Chondrocyte (in vitro differentiated cells): ENCODE measurements at regions not wholly inside any gene's neighbourhood (a gene's known extent, or its start where the extent isn't known, plus 50 kb on each side); places are given as distances from the start of the nearest gene placed in this dataset.

ENCODE experiments used
- DNase-seq: peaks from one replicate; pipeline ENCODE4 v3.0.0; 2021; ENCODE audit warnings: mixed read lengths, low spot score
- H3K27ac Mint-ChIP-seq: one replicate; pipeline ENCODE4 v1.8.0; 2021; ENCODE audit warnings: mild to moderate bottlenecking, moderate library complexity, mixed read lengths; ENCODE audit not compliant: unreplicated experiment
- H3K27me3 Mint-ChIP-seq: 2 replicates; pipeline ENCODE4 v1.8.0; 2021; ENCODE audit warnings: low read depth, mixed read lengths
- H3K36me3 Mint-ChIP-seq: 2 replicates; pipeline ENCODE4 v1.8.0; 2021; ENCODE audit warnings: low read depth, mixed read lengths
- H3K4me1 Mint-ChIP-seq: 2 replicates; pipeline ENCODE4 v1.8.0; 2021; ENCODE audit warnings: low read depth, mild to moderate bottlenecking, mixed read lengths
- H3K4me3 Mint-ChIP-seq: one replicate; pipeline ENCODE4 v1.8.0; 2021; ENCODE audit warnings: mild to moderate bottlenecking, moderate library complexity, mixed read lengths; ENCODE audit not compliant: unreplicated experiment
- H3K9me3 Mint-ChIP-seq: 2 replicates; pipeline ENCODE4 v1.8.0; 2021; ENCODE audit warnings: low read depth, mixed read lengths
- CTCF ChIP-seq: fragments of 200-600 bp; sonication (generic); IDR thresholded peaks from 2 replicates; pipeline ENCODE4 v1.5.0; 2021; ENCODE audit warnings: antibody characterized with exemption, mild to moderate bottlenecking, moderate library complexity

DNA sequence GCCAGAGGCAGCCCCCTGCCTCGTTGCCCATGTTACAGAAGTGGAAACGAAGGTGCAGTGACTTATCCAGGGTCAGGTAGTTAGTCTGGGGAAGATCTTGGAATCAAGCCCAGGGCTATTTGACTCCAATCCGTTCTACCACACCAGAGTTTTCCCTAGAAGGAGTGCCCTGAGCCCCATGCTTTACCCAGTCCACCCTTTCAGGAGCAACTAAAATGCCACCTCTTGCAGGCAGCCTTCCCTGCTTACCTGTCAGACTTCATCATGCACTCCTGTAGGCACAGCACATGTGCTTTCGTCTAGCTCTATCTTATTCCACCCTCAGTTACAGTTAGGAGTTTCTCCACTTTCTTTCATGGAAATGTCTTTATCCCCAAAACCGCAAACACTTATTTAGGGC, 80.2 kb downstream of the CHST1 start:
- Mint-ChIP-seq H3K36me3 (no peaks in the 10 kb centered on the region), H3K4me1 (no peaks in the 10 kb centered on the region), H3K4me3 (no peak overlapping the region), H3K27me3 (peaks cover 44% of the 10 kb centered on the region), H3K27ac (no peak overlapping the region), H3K9me3 (no peaks in the 10 kb centered on the region)
- no peak for DNase-seq
- TF ChIP-seq CTCF: no peak

DNA sequence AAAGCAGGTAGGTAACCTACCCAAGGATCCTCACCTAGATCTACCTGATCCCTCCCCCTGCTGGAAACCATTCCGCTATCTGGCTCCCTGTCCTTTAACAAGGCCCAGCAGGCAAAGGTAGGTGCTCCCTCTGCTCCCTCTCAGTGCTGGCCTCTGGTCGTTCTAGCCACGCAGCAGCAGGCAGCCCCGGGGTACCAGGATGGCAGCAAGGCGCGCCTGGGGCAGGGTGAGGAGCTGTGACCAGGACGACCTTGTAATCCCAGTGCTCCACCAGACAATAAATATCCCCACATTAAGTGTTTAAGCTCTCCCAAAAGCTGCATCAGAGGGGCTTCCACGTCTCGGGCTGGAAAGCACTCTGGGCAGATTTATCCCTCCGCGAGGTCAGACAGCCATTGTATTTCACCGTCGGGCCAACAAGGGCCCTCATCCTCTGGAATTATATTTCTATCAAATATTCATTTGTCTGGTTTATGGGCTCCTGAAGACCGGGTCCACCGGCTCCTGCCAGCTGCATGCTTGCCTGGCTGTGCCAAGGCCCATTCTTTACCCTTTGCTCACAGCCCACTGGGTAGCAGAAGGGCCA, 81.3 kb downstream of the CHST1 start:
- Mint-ChIP-seq H3K27ac (no peak overlapping the region), H3K27me3 (peaks cover 48% of the 10 kb centered on the region), H3K4me1 (no peaks in the 10 kb centered on the region), H3K36me3 (no peaks in the 10 kb centered on the region), H3K9me3 (no peaks in the 10 kb centered on the region), H3K4me3 (no peak overlapping the region)
- no peak for TF ChIP-seq CTCF
- no peak for DNase-seq

DNA sequence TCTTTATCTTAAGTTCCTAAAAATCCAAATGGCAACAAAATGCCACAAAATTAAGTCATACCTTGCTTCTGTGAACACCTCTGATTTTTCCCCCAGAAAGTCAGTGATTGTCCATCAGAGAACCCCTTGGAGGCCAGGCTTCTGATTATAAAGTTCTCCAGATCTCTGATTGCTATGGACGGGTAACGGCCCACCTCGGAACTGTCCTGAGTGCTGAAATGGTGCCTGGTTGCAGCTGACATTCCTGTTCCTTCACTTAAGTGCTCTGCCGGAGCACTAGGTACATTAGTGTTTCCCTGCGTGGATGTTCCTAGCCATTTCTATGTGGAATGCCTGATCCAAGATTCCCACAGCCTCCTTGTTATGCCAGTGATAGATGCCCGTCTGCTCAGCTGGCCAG, 85.0 kb downstream of the CHST1 start:
- no peak for TF ChIP-seq CTCF
- Mint-ChIP-seq H3K27me3 (peaks cover 51% of the 10 kb centered on the region), H3K9me3 (no peaks in the 10 kb centered on the region), H3K27ac (no peak overlapping the region), H3K4me1 (no peaks in the 10 kb centered on the region), H3K4me3 (no peak overlapping the region), H3K36me3 (no peaks in the 10 kb centered on the region)
- no peak for DNase-seq

- Mint-ChIP-seq H3K9me3 (no peaks in the 10 kb centered on the region), H3K36me3 (no peaks in the 10 kb centered on the region), H3K4me3 (no peak overlapping the region), H3K4me1 (no peaks in the 10 kb centered on the region), H3K27me3 (peaks cover 55% of the 10 kb centered on the region), H3K27ac (no peak overlapping the region)
- TF ChIP-seq CTCF: no peak
- DNase-seq: no peak
Measured at GRCh38 chr11:45578316-45578715, 87.1 kb downstream of the CHST1 start.

GRCh38 chr11:45577752-45578151, 87.7 kb downstream of the CHST1 start:
- Mint-ChIP-seq H3K27me3 (peaks cover 58% of the 10 kb centered on the region), H3K4me1 (no peaks in the 10 kb centered on the region), H3K4me3 (no peak overlapping the region)

More at GRCh38 chr11:45577752-45578151, 87.7 kb downstream of the CHST1 start:
- Mint-ChIP-seq H3K36me3 (no peaks in the 10 kb centered on the region), H3K27ac (no peak overlapping the region), H3K9me3 (no peaks in the 10 kb centered on the region)
- TF ChIP-seq CTCF: no peak
- DNase-seq: peak; percentile 21
